Activated CD8-positive, alpha-beta memory T cell treated with anti-CD3 and anti-CD28 coated beads for 48 hours (primary cell): ENCODE measurements at regions not wholly inside any gene's neighbourhood (a gene's known extent, or its start where the extent isn't known, plus 50 kb on each side); places are given as distances from the start of the nearest gene placed in this dataset.
A peak's percentile ranks its signal among the peaks of the same experiment; 100 is the strongest.

Experiments
- DNase-seq, 3 experiments: peaks; one replicate each; pipeline ENCODE4 v3.0.0-alpha.2; 2020; ENCODE audit warnings: low read depth in 2 of 3, low spot score in 2 of 3

DNA sequence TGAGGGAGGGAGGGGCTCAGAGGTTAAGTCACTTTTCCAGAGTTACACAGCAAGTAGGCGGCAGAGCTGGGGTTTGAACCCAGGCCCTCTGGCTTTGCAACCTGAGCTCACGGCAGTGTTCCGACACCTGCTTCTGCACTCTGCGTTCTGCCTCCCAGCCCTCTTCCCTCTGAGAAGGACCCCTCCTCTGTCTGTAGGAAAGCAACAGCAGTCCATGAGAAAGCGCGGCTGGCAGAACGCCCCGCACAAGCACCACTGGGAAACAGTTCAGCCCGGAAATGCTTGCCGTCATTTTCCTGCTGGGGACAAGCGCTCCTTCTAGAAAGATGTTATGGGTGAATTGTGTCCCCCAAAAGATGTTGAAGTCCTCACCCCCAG lies 241.1 kb downstream of the NPHP4 start:
- no peak for DNase-seq

DNA sequence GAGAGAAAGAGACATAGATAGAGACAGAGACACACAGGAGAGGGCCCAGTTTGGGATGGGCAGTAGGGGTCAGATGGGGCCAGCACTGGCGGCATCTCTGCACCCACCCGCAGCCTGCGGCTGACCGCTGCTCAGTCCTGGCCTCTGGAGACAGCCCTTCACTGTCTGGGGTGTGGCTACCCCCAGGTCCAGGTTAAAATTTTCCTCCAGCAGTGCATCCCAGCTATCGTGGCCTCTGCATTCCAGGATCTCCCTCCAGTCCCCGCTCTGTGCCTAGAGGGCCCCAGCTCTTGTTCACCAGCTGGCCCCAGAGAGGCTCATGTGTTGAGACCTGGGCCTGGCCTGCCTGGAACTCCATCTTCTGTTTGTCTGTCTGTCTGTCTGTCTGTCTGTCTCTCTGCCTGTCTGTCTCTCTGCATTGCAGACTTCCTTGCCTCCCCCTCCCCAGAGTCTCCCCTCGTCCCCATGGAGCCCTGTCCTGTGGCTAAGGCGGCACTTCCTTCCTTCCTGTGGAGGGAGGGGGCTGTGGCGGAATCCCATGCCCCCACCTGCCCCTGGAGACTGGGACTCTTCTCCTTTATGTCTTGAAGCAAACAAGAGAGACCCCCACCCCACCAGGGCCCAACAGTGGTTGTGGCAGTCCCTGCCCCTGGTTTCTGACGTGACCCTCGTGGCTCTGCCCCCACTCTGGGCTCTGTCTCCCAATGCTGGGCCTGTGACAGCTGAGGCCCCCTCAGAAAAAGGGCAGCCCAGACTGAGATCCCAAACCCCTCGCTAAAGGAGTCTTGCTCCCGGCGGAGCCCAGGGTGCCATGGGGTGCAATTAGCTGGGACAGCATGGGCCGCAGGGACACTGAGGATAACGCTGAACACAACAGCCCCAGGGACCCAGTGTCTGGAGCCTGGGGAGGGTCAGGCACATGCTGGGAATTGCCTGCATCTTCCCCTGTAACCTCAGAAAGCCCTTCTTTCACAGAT lies 241.8 kb downstream of the NPHP4 start:
- DNase-seq: no peak

DNA sequence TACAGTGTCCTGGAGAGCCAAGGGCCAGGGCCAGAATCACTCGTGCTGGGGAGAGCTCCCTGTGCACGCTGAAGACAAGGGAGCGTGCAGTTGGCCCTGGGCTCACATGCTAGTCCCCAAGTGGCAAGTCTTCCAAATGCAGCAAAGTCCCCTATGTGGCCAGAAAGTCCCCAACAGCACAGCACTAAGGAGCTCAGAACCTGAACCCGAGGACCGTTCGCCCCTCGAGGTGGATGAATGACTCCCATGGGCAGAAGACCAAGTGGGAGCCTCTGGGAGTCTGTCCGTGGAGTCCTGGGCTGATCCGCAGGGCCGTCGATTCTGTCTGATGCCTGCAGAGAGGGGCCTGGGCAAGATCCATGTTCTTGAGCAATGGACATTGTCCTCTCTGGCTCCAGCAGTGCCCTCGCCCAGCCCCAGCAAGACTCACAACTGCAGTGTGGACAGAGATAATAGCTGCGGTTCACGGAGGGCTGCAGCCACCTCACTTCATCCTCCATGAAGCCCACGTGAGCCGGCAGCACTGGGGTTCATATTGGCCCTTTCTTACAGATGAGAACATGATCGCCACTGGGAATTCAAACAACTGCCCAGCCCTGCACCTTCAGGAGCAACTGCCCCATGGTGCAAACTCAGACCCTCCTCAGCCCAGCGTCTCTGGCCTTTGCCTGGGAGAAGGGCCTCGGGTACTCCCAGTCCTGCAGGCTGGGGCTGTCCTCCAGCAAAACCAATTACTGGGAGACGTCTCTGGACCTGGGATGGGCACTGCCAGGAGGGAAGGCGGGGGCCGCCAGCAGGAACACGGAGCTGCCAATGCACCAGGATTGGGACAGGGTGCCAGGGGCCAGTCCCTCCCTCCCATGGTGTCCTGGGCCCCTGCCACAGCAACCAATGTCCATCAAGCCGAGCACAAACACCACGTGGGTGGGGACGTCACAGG lies 243.7 kb downstream of the NPHP4 start:
- no peak for DNase-seq

DNA sequence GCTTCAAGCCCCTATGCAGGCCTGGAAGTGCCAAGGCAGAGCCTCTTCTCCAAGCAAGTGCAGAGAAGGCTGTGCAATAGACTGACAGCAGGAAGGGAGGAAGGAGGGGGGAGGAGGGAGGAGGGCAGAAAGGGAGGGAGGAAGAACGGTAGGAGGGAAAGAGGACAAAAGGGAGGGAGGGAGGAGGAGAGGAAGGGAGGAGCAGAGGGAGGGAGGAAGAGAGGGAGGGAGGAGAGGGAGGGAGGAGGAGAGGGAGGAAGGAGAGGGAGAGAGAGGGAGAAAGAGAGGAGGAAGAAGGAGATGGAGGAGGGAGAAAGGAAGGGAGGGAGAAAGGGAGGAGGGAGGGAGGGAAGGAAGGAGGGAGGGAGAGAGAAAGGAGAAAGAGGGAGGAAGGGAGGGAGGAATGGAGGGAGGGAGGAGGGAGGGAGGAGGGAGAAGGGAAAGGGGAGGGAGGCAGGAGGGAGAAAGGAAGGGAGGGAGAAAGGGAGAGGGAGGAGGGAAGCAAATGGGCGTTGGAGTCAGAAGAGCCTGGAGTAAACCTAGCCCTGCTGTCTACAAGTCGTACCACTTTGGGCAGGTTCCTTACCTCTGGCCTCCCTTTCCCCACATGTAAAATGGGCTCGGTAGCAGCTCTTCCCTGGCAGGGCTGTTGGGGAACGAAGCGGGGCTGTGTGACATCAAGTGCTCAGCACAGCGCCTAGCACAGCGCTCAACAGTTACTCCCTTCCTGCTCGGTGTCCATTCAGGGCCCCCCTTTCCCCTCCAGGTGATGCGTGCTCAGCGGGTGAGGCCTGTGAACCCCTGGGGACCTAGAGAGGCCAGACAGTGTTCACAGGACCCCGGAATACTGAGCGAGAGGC lies 244.6 kb downstream of the NPHP4 start:
- DNase-seq: no peak

DNA sequence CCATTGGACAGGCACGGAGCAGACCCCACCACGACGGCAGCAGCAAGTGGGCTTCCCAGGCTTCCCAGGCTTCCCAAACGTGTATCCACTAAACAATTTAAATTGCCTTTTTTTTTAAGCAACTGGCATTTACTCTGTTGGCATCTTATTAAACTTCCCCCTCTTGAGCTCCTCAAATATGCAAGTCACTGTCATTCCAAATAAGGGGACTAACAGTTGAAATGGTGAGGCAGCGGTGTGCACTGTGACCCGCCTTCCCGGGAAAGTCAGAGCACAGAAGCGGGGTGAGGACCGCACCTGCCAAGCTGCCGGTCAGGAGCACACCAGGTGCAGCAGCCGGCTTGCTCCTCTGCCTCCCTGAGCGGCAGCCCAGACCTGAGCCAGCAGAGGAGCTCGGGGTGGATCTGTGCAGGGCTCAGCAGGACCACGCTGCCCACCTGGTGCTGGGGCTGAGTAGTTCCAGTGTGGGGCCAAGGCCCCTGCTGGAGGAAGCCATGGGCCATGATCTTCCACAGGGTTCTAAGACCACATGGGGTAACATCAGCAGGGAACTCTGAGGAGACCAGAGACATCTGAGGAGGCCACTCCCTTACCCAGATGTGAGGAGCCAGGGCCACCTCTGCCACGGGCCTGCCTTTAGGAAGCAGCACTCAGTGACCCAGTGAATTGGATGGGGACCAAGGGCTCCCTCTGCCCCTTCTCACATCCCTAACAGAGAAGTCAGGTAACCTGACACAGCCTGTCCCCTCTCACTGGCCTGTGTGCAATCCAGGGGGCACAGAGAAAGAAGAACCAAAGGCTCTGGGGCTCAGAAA lies 245.4 kb downstream of the NPHP4 start:
- no peak for DNase-seq

DNA sequence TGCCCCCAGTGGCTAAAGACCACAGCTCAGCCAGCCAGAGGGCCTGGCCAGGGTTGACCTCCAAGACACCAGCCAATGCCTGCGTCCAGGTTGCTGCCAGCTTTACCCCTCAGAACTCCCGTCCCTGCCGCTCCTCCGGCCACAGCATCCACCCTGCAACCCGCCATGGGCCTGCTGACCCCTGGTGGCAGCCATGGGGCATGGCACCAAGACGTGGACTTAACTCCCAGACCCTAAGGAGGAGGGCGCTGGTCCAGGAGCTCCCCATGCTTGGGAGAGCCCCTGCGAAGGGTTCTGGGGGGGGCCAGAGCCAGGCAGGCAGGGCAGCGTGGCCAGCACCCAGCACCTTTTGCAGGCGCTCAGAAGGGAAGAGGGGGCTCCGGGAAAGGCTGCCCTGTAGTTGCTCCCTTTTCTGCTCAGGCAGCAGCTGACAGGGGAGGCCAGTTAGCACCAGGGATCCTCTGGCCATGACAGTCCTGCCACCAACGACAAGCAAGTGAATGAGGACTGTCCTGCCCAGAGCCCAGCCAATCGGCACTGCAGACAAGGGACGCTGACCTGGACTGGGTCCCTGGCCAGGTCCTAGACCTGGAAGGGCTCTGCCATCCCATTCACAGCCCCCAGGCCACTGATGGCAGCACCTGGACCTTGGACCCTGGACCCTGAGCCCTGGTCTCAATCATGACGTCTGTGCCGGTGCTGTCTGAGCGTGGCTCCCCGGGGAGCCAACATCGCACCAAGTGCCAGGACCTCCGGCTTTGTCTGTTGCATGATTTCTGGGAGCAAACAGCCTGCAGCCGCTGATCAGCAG lies 246.2 kb downstream of the NPHP4 start:
- peak in 2 of 3 experiments; percentile 40 to 42 for DNase-seq

DNA sequence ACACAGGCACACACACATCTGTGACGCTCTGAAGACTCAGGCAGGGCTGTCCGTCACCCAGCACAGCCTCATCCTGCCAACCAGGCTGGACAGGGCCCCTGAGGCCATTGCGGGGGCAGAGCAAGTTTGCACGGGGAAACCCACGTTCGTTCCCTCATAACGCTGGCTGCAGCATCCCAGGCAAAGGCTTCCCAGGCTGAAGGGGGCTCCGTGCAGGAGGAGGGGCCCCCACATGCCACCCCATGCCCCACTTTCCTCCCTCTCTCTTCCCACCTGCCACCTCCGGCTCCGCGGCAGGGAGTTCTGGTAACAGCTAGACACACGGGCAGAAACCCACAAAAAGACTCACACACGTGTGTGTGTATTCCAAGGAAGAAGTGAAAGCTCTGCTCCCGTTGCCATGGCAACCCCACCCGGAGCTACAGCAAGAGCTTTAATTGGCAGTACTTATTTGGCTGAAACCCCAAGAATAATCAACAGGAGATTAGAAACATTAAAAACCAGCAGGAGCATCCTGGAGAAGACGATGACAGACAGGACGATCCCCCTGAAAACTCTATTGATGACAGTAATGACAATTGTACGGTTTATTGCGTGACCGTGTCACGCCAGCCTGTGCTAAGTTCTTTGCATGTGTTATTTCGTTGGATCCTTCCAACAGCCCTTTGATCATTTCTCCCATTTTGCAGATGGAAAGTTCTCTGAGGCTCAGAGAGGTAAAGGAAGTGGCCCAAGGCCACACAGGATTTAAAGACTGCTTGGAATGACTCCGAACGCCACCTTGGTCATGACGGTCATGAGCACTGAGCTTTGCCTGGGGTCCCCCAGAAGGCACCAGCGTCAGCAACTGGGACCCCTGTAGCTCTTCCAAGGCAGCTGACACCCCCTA lies 247.1 kb downstream of the NPHP4 start:
- no peak for DNase-seq

DNA sequence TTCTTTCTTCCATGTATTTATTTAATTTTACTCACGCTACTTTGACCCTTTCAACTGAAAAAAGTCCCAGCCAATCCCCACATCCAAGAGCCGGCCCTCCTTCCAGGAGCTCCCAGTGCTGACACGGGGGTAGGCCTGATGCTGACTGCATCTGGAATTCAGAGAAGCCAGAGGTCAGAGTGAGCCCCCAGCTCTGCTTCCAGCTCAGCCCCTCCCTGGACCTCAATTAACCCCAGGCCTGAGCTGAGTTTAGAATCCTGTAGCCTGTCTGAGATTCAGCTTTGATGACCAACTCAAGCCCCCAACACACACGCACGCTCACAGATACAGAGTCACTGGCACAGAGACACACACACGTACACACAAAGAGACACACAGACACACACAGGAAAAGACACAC lies 247.9 kb downstream of the NPHP4 start:
- no peak for DNase-seq

DNA sequence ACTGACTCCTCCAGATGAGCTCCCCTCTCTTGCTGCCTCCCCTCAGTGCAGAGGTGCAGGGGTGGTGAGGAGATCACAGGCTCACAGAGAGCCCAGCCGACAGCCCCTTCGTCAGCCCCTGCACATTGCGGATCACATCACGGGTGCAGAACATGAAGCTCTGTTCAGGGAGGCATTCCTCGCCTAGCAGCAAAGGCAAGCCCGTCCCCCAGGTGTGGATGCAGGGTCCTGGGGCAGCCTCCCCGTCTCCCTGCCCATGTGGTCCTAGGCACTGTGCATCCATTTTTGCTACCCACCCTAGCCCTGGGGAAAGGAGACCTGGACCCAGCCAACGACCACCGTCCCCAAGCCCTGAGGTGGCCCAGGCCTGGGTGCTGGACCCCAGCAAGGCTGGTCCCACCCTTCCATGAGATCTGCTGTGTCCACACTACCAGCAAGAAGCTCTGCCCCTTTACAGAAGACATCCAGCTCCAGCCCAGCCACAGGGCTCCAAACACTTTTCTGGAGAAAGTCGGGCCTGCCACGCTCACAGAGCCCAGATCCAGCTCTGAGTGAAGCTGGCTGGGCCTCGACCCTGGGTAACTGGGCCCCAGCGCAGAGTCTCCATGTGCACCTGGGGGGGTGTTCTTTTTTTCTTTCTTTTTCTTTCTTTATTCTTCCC lies 248.7 kb downstream of the NPHP4 start:
- no peak for DNase-seq

DNA sequence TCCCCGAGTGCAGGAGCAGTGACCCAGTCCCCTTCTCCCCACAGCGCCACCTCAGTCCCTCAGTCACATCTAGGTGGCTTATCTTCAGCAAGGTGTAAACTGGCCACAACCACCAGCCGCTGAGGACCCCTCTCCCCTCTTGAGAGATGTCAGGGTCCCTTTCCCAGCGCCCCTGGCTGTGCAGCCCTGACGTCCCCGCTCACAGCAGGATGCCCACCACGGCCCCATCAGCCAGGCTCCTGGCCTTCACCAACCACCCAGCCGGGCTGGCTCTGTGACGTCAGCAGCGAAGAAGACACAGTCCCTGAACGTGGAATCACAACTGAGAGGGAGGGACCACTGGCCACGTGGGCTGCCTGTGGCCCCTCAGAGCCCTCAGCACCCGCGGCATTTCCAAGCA lies 249.4 kb downstream of the NPHP4 start:
- no peak for DNase-seq

DNA sequence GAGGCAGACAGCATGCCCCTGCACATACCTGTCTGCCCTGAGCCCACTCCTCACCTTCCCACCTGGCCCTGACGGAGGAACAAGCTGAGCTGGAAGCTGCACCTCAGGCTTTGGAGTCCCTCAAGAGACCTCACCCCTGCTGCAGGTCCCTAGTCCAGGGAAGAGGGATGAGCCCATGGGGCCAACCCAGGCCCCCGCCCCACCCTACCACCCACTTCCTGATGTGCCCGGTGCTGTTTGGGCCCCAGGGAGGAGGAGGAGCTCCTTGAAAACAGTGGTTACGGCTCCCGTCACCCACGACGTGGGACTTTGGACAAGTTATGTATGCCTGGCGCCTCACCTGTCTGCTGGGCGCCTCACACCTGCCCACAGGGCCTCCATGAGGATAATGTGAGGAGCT lies 250.2 kb downstream of the NPHP4 start:
- no peak for DNase-seq

DNA sequence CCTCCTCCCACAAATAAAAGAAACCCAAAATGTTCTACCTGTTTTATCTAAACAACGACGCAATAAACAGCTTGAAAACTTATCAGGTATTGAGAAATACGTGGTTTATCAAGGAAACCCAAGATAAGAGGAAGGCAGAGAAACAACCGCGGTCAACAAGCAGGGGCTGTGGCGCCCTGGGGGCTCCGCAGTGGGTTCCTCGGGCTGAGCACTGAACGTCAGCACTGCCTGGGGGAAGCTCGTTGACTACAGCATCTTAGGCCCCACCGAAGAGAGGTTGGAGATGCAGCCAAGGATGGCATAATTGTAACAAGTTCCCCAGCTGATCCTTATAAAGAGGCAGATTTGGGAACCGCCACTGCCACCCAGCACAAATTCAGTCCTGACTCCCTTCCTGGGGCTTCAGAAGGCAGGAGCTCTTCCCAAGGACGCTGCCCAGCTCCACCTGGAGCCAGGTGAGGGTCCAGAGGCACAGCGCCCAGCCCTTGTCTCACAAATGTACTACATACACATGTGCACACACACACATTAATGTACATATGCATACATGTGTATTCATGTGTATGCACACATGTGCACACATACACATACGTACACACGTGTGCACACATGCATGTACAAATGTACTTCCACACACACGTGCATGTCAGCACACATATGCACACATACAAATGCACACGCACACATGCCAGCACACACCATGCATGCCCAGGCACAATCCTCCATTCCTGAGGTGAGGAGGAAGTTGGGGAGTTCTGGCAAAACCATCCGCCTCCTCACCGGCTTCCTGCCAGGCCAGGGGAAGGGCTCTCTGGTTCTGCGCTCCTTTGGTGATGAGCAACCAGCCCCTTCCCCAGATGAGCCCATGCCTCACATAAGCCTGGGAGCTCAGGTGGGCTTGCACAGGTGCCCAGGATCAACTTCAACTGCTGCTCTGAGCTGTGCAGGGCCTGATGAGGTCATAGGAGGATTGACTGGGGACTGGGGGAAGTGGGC lies 251.1 kb downstream of the NPHP4 start:
- DNase-seq: no peak

DNA sequence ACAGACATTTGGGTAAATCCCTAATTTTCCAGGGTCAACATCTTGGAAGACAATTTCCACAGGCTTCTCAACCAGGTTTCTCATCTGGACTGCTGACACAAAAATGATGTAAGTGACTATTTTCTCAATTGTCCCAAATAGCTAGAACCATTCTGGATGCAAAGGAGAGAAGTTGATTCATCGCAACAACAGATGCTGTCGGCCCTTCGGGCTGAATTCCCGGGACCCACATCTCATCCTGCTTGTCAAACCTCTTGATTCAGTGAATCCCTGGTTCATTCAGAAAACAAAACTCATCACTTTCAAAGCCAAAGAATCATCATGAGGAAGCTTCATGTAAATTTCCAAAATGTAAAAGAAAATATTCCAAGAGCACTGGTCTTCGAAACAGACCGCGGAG lies 251.8 kb downstream of the NPHP4 start:
- DNase-seq: no peak

DNA sequence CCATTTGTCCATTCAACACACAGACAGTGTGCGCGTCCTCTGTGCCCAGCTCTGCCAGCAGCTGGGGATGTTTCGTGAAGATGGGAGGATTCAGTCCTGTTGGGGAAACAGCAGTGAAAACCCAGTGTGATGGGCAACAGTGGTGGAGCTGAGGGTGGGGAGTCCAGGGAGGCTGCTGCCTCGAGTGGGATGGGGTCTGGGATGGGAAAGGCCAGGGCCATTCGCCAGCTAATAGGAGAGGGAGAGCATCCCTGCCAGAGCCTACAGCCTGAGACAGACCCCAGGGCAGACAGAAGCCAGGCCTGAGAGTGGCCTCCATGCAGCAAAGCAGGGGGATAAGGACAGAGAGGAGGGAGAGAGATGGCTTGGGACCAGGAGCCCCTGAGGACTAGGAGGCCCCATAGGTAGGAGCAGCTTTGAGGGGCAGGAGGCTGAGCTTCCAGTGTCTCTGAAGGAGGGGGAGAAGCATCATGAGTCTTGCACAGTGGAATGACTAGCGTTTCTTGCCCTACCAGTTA lies 252.6 kb downstream of the NPHP4 start:
- no peak for DNase-seq

DNA sequence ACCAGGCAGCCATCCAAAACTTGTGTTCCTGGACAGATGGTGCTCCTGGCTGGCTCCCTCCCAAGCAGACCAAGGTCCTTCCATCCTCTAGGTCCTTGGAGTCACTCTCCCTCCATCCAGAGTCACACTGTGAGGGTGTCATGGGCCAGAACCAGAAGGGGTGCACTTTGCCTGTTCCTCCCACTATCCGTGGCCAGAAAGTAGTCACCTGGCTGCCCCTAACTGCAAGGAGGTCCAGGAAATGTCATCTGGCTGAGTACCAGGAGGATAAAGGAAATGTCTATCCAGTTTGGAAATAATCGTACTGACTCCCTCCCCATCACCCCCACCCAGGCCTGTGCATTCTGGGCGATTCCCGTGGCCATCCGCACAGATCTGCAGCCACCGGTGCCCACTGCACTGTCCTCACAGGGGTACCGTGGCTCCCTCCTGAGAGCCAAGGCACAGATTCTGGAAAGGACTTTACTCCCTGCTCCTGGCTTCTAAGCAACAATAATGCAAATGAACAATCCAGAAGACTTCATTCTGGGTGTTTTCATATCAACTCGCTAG lies 253.2 kb downstream of the NPHP4 start:
- no peak for DNase-seq

DNA sequence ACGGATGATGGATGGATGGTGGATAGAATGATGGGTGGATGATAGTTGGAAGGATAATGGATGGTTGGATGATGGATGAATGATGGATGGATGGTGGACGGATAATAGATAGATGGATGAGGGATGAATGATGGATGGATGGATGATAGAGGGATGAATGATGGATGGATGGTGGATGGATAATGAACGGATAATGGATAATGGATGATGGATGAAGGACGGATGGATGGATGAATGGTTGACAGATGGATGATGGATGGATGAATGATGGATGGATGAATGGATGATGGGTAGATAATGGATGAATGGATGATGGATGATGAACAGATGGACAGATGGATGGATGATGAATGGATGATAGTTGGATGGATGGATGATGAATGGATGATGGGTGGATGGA lies 255.1 kb downstream of the NPHP4 start:
- DNase-seq: no peak
